ENCODE measurements at regions not wholly inside any gene's neighbourhood (a gene's known extent, or its start where the extent isn't known, plus 50 kb on each side); places are given as distances from the start of the nearest gene placed in this dataset.

- H3K27ac Mint-ChIP-seq = no peak overlapping the region
- TF ChIP-seq CTCF (IDR thresholded peaks at IDR 0.05) = no peak
- no peaks in the 10 kb centered on the region; the same call in 1 of the 2 replicates for H3K27me3 Mint-ChIP-seq (ENCODE audit: insufficient read depth)
- no peaks in the 10 kb centered on the region for H3K9me3 Mint-ChIP-seq
- H3K4me1 Mint-ChIP-seq (ENCODE audit: low read depth) = peaks cover 20% of the 10 kb centered on the region
- no peak overlapping the region for H3K4me3 Mint-ChIP-seq
- DNase-seq = no peak
- no peaks in the 10 kb centered on the region for H3K36me3 Mint-ChIP-seq (ENCODE audit: low read depth)
These were observed 89.0 kb downstream of the MXRA5 start for GRCh38 chrX:3257471-3257870.

- Mint-ChIP-seq H3K9me3 (no peaks in the 10 kb centered on the region), H3K4me3 (no peak overlapping the region), H3K27me3 (ENCODE audit: insufficient read depth) (no peaks in the 10 kb centered on the region; the same call in 1 of the 2 replicates), H3K4me1 (ENCODE audit: low read depth) (peaks cover 19% of the 10 kb centered on the region), H3K36me3 (ENCODE audit: low read depth) (no peaks in the 10 kb centered on the region), H3K27ac (no peak overlapping the region)
- no peak for TF ChIP-seq CTCF (IDR thresholded peaks at IDR 0.05)
- DNase-seq = no peak
These were observed 89.6 kb downstream of the MXRA5 start for GRCh38 chrX:3256868-3257267.

- TF ChIP-seq CTCF (IDR thresholded peaks at IDR 0.05) = no peak
- no peaks in the 10 kb centered on the region for H3K27me3 Mint-ChIP-seq (ENCODE audit: insufficient read depth)
- H3K4me1 Mint-ChIP-seq (ENCODE audit: low read depth) = peaks cover 14% of the 10 kb centered on the region
- no peak for DNase-seq
- H3K36me3 Mint-ChIP-seq (ENCODE audit: low read depth) = no peaks in the 10 kb centered on the region
- no peak overlapping the region for H3K27ac Mint-ChIP-seq
- H3K9me3 Mint-ChIP-seq = no peaks in the 10 kb centered on the region
- no peak overlapping the region for H3K4me3 Mint-ChIP-seq
These were observed 93.7 kb downstream of the MXRA5 start for GRCh38 chrX:3252744-3253143.

- no peak overlapping the region for H3K27ac Mint-ChIP-seq
- H3K36me3 Mint-ChIP-seq (ENCODE audit: low read depth) = no peaks in the 10 kb centered on the region
- no peak overlapping the region for H3K4me3 Mint-ChIP-seq
- TF ChIP-seq CTCF (IDR thresholded peaks at IDR 0.05) = no peak
- H3K4me1 Mint-ChIP-seq (ENCODE audit: low read depth) = peaks cover 14% of the 10 kb centered on the region
- no peak for DNase-seq
- no peaks in the 10 kb centered on the region for H3K9me3 Mint-ChIP-seq
- H3K27me3 Mint-ChIP-seq (ENCODE audit: insufficient read depth) = no peaks in the 10 kb centered on the region
These were observed 95.5 kb downstream of the MXRA5 start for GRCh38 chrX:3250966-3251365.

- H3K27me3 Mint-ChIP-seq (ENCODE audit: insufficient read depth) = no peaks in the 10 kb centered on the region
- TF ChIP-seq CTCF (IDR thresholded peaks at IDR 0.05) = peak; percentile 49
- H3K4me3 Mint-ChIP-seq = peak overlapping the region; percentile 88
- H3K9me3 Mint-ChIP-seq = no peaks in the 10 kb centered on the region
- H3K36me3 Mint-ChIP-seq (ENCODE audit: low read depth) = 0 out of 2 replicates have a peak, but pooled peaks cover 4% of the 10 kb centered on the region
- DNase-seq = no peak
- H3K27ac Mint-ChIP-seq = peak overlapping the region; percentile 99
- peaks cover 29% of the 10 kb centered on the region for H3K4me1 Mint-ChIP-seq (ENCODE audit: low read depth)
These were observed 101.5 kb downstream of the MXRA5 start for GRCh38 chrX:3244955-3245354.

GRCh38 chrX:3244203-3244743 lies 102.2 kb downstream of the MXRA5 start:
- peak; percentile 85 for DNase-seq
- Mint-ChIP-seq H3K36me3 (ENCODE audit: low read depth) (0 out of 2 replicates have a peak, but pooled peaks cover 4% of the 10 kb centered on the region), H3K4me1 (ENCODE audit: low read depth) (peaks cover 29% of the 10 kb centered on the region), H3K27me3 (ENCODE audit: insufficient read depth) (no peaks in the 10 kb centered on the region), H3K27ac (peak overlapping the region; percentile 99), H3K4me3 (peak overlapping the region; percentile 88), H3K9me3 (no peaks in the 10 kb centered on the region)
- no peak for TF ChIP-seq CTCF (IDR thresholded peaks at IDR 0.05)

All from HFFc6 (cell line).